Vagina (tissue), 2 donors: ENCODE measurements at regions not wholly inside any gene's neighbourhood (a gene's known extent, or its start where the extent isn't known, plus 50 kb on each side); places are given as distances from the start of the nearest gene placed in this dataset.

Experiments used
- DNase-seq, 2 donors: peaks; one replicate each; pipeline ENCODE4 v3.0.0-alpha.2; 2017; ENCODE audit errors: extremely low spot score in 2 of 2
- H3K27ac ChIP-seq: fragments of 200-600 bp; sonication (generic); one replicate; pipeline ENCODE4 v1.5.1; 2019
- H3K27me3 ChIP-seq: fragments of 200-600 bp; sonication (generic); one replicate; pipeline ENCODE4 v1.5.1; 2019
- H3K36me3 ChIP-seq, 2 donors: fragments of 200-600 bp; sonication (generic); one replicate each; pipeline ENCODE4 v1.5.1; 2017 to 2019
- H3K4me1 ChIP-seq: fragments of 200-600 bp; sonication (generic); one replicate; pipeline ENCODE4 v1.5.1; 2019
- H3K4me3 ChIP-seq, 2 donors: fragments of 200-600 bp; sonication (generic); 1 replicate in 1 of 2; 2 replicates in 1 of 2; pipeline ENCODE4 v1.5.1; 2016 to 2019
- H3K9me3 ChIP-seq: fragments of 200-600 bp; sonication (generic); one replicate; pipeline ENCODE4 v1.5.1; 2019
- POLR2A ChIP-seq, 2 donors: fragments of 450-650 bp; IDR thresholded peaks; one replicate each; pipeline ENCODE4 v1.6.1; 2017; ENCODE audit warnings: antibody characterized with exemption in 2 of 2, mild to moderate bottlenecking in 2 of 2, moderate library complexity in 2 of 2
- POLR2AphosphoS5 ChIP-seq, 2 donors: sonication (generic); formaldehyde crosslinking; IDR thresholded peaks; one replicate each; pipeline ENCODE4 v1.9.0; 2017; ENCODE audit warnings: antibody characterized with exemption in 2 of 2, mild to moderate bottlenecking in 2 of 2, low read depth in 1 of 2; ENCODE audit not compliant: insufficient read depth in 1 of 2
- intact Hi-C: fragments of 100-400 bp; cut with DNase I; formaldehyde crosslinking; loops from one replicate; pipeline ENCODE4 v1.15.1; 2023
- TF ChIP-seq, protein P1 (sequence below), 3 experiments: fragments of 450-650 bp in 2 of 3; fragments of 200-600 bp in 1 of 3; sonication (generic) in 1 of 3; IDR thresholded peaks; one replicate each; pipeline ENCODE4 v1.5.1; 2017 to 2019; ENCODE audit warnings: antibody characterized with exemption in 3 of 3, mild to moderate bottlenecking in 2 of 3, moderate library complexity in 2 of 3

DNA sequence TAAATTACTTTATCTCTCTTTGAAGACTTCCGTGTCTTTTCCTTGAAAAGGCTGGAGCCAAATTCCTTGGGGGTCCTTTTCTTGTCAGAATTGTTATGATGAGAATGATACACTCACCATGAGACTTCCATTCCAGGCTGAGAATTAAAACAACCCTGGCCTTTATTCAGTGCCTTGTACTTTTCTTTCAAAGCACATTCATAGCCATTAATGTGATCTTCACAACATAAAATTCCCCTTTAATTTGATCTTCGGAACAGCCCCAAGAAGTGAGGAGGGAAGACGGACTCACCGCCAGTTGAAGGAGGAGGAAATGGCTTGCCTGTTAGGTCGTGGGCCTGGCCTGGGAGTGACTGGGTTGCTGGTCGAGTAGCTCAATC, 127.3 kb downstream of the DDX1 start:
- H3K4me3 ChIP-seq, result no peak overlapping the region
- H3K9me3 ChIP-seq, result no peaks in the 10 kb centered on the region
- DNase-seq, result no peak
- H3K36me3 ChIP-seq, result no peaks in the 10 kb centered on the region
- no peak overlapping the region for H3K27ac ChIP-seq
- TF ChIP-seq POLR2A (IDR thresholded peaks at IDR 0.05), result no peak
- TF ChIP-seq POLR2AphosphoS5 (IDR thresholded peaks at IDR 0.05; ENCODE audit: insufficient read depth in 1 of 2, low read depth in 1 of 2), result no peak
- TF ChIP-seq, protein P1, sequence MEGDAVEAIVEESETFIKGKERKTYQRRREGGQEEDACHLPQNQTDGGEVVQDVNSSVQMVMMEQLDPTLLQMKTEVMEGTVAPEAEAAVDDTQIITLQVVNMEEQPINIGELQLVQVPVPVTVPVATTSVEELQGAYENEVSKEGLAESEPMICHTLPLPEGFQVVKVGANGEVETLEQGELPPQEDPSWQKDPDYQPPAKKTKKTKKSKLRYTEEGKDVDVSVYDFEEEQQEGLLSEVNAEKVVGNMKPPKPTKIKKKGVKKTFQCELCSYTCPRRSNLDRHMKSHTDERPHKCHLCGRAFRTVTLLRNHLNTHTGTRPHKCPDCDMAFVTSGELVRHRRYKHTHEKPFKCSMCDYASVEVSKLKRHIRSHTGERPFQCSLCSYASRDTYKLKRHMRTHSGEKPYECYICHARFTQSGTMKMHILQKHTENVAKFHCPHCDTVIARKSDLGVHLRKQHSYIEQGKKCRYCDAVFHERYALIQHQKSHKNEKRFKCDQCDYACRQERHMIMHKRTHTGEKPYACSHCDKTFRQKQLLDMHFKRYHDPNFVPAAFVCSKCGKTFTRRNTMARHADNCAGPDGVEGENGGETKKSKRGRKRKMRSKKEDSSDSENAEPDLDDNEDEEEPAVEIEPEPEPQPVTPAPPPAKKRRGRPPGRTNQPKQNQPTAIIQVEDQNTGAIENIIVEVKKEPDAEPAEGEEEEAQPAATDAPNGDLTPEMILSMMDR (IDR thresholded peaks at IDR 0.05), result no peak
- H3K27me3 ChIP-seq, result no peaks in the 10 kb centered on the region
- intact Hi-C loops, result no loop called here
- H3K4me1 ChIP-seq, result no peaks in the 10 kb centered on the region

DNA sequence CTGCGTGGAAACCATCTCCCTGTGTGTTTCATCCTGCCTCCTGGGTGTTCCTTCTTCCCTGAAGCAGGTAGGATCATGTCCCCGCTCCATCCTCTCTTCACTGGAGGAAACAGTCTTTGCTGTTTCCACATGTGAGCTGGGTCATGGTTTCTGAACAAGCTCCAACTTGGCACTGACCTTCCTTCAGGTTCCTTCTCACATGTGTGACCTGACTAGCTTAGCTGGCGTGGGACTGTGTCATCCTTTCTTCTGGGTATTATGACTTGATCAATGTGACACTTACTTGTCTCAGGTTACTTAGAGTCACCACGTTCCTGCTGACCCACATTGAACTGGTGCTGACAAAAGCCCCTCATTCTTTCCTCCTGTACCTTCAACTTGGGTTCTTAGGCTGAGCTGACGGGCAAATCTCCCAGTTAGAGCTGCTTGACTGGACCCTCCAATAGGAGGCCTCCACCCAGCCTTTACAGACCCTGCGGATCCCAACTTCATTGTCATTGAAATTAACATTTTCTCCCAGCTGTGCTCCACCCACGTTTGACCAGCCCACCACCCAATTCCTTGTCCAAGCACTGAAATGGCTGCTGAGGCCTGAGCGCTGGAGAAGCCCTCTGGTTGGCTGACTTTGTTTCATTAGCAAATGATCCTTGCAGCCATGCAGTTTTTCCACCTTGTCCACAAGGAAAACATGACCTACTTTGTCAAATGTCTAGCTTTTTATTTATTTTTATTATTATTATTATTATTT, 128.1 kb downstream of the DDX1 start:
- H3K4me3 ChIP-seq, result no peak overlapping the region
- H3K4me1 ChIP-seq, result no peaks in the 10 kb centered on the region
- no peak for DNase-seq
- H3K27me3 ChIP-seq, result no peaks in the 10 kb centered on the region
- H3K36me3 ChIP-seq, result no peaks in the 10 kb centered on the region
- no peaks in the 10 kb centered on the region for H3K9me3 ChIP-seq
- H3K27ac ChIP-seq, result no peak overlapping the region
- TF ChIP-seq POLR2A (IDR thresholded peaks at IDR 0.05) (no peak), POLR2AphosphoS5 (IDR thresholded peaks at IDR 0.05; ENCODE audit: insufficient read depth in 1 of 2, low read depth in 1 of 2) (no peak)
- TF ChIP-seq, protein P1 (IDR thresholded peaks at IDR 0.05), result no peak
- intact Hi-C loops, result no loop called here

DNA sequence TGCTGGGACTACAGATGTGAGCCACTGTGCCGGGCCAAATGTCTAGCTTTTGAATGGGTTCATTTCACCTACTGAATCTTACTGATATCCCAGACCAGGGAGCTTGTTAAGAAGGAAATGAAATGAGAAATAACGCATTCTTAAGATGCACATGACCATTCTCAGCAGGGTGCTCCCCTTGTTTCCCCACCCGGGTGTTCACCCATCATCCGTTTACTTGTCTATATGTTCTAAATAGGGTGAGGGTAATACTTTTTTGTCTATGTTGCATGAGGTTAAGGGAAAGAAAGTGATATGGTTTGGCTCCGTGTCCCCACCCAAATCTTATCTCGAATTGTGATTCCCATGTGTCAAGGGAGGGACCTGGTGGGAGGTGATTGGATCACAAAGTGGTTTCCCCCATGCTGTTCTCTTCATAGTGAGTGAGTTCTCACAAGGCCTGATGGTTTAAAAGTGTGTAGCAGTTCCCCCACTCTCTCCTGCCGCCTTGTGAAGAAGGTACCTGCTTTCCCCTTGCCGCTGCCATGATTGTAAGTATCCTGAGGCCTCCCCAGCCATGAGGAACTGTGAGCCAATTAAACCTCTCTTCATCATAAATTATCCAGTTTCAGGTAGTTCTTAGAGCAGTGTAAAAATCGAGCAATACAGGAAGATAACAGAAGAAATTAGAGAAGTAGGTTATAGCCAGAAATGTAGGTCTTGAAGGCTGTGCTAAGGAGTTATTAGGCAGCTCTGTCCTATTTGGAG, 129.1 kb downstream of the DDX1 start:
- Histone ChIP-seq H3K4me1 (no peaks in the 10 kb centered on the region), H3K4me3 (no peak overlapping the region)
- intact Hi-C loops, result no loop called here

DNA sequence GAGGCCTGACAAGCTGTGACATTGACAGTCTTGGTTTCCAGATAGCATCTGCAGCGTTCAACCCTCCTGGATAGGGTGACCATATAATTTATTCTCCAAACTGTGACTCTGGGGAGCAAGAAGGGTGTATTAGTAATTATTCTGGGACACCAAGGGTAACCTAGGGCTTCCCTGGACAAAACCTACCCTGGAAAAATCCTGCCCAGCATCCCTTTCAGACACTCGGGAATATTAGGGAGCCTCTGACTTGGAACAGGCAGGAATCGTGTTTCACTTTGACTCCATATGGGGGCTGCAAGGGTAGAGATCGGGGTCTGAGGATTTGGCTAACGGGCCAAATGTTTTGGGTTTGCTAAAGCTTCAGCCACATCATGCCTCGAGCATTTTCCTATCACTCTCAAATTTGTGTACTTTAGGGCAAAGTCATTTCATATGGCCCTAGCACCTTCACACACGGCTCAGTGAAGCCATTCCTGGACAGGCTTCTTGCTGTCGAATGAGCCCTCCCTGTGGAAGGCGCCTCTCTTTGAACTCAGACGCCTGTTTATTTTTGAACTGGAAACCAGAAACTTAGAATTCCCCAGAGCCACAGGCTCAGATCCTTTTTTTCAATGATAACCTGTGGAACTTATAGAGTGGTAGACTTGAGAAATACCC, 129.9 kb downstream of the DDX1 start:
- no peak for TF ChIP-seq POLR2AphosphoS5 (IDR thresholded peaks at IDR 0.05; ENCODE audit: insufficient read depth in 1 of 2, low read depth in 1 of 2)
- TF ChIP-seq, protein P1 (IDR thresholded peaks at IDR 0.05), result no peak
- H3K4me1 ChIP-seq, result no peaks in the 10 kb centered on the region
- H3K36me3 ChIP-seq, result no peaks in the 10 kb centered on the region
- no peak overlapping the region for H3K27ac ChIP-seq
- no peaks in the 10 kb centered on the region for H3K9me3 ChIP-seq
- DNase-seq, result no peak
- H3K4me3 ChIP-seq, result no peak overlapping the region
- intact Hi-C loops, result no loop called here
- H3K27me3 ChIP-seq, result no peaks in the 10 kb centered on the region

More for the DNA sequence above, 129.1 kb downstream of the DDX1 start:
- TF ChIP-seq, protein P1 (IDR thresholded peaks at IDR 0.05), result no peak
- no peak for TF ChIP-seq POLR2AphosphoS5 (IDR thresholded peaks at IDR 0.05; ENCODE audit: insufficient read depth in 1 of 2, low read depth in 1 of 2)
- no peak for TF ChIP-seq POLR2A (IDR thresholded peaks at IDR 0.05)
- Histone ChIP-seq H3K27ac (no peak overlapping the region), H3K36me3 (no peaks in the 10 kb centered on the region), H3K9me3 (no peaks in the 10 kb centered on the region), H3K27me3 (no peaks in the 10 kb centered on the region)
- no peak for DNase-seq
